HG03135 (cell line): ENCODE measurements at regions not wholly inside any gene's neighbourhood (a gene's known extent, or its start where the extent isn't known, plus 50 kb on each side); places are given as distances from the start of the nearest gene placed in this dataset.

ENCODE experiments used
- ATAC-seq: cut with Tn5 transposase; IDR thresholded peaks from one replicate; pipeline ENCODE4 v1.9.1; 2021; ENCODE audit warnings: mild to moderate bottlenecking, moderate library complexity; ENCODE audit not compliant: unreplicated experiment

DNA sequence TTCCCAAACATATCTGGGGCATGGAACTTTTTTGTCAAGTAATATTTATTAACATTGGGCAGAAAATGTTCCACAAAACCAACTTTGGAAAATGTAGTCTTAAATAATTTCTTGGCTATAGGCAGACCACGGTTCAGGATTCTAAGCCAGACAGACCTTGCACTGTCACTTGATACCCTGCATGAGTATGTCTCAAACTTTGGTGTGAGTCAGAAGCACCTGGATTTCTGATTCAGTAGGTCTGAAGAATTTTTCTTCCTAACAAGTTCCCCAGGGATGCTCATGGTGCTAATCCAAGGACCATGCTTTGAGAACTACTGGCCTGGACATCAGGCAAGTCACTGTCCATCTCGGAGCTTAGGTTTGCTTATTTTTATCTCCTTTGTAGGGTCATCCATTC, 562.0 kb downstream of the PLPP3 start:
- ATAC-seq = no peak

DNA sequence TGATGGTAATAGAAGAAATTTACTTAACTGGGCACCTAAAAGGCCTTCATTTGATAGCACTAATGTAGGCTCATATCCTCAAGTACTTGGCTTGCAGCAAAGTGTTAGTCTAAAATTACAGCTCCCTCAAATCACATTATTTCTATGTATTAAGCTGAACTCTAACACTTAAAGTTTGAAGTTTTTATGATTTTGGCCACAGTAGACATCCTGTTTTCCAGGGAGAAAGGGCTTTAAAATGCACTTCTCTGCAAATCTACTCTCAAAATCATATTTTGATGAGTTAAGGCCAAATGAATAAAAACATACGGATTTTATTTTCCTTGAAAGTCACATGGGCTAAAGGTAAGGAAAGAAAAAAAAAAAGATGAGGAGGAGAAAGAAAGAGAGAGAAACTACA, 575.5 kb downstream of the PLPP3 start:
- ATAC-seq = no peak

DNA sequence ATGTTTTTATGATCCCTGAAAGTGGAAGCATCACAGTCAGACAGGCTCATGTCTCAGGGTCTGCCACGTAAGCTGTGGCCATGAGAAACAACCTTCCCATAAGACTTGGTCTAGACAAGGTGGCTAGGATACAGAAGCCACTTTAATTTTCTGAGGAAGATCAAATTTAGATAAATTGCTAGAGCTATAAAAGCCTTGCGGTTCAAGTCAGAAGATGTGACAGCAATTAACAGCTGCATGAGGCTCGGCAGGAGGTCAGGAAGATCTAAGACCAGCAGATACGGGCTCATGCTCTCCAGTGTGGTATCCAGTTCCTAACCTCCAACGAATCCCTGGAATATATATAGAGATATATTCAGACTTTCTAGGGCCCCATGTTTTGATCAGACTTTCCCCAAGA, 577.1 kb downstream of the PLPP3 start:
- ATAC-seq = no peak

DNA sequence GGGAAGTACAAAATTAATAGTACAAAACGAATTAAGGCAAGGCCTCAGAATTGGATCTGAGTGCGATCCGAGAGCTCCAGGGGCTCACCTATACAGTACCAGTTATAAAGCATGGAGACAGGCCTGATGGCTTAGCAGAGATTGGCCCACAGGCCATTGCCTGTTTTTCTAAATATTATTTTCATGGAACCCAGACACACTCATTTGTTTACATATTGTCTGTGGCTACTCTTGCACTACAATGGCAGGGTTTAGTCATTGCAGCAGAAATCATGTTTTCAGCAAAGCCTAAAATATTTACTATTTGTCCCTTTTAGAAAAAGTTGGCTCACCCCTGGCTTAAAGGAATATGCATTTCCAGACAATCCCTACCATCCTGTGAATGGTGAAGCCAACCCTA, 578.9 kb downstream of the PLPP3 start:
- ATAC-seq = no peak

DNA sequence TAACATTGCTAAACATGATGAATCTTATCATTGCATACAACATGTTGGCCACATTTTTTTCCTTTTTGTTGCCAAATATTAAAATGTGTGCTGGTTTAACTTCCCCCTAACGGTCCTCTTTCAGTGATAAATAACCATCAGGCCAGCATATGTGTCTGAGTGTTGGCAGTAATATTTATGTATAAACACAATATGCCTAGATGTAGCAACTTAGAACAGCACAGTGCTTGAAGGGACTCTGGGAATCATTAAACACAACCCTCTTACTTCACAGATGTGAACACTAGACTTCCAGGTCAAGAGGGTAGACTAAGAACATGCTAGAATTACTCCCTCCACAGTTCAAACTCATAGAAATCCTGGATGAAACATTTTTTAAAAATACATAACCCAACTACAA, 581.8 kb downstream of the PLPP3 start:
- no peak for ATAC-seq

DNA sequence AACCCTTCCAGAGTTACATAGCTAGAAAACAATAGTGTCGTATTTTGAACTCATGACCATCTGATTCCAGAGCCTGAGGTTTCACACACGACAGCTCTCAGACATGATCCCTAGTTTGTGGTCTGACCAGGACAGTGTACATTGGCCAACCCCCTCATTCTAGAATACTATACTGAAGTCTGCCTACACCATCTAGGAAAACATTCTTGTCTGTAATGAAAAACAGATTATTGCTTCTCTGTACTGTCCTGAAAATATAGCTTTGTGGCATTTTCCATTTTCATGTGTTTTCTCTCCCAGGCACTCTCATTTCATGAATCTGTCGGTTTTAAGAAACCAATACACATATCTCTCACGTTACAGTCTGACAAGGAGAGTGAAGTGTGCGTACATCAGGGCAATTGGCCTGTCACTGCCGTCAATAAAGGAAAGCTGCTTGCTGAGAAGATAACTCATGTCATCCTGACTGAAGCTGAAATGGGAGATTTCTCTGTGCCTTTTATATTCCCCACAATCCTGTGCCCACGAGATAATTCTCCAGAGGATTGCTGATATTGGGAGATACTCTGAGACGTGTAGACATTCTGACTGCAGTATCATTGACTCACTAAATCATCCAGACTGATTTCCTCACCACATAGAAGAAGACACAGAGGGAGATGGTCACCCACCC, 585.6 kb downstream of the PLPP3 start:
- ATAC-seq = no peak

DNA sequence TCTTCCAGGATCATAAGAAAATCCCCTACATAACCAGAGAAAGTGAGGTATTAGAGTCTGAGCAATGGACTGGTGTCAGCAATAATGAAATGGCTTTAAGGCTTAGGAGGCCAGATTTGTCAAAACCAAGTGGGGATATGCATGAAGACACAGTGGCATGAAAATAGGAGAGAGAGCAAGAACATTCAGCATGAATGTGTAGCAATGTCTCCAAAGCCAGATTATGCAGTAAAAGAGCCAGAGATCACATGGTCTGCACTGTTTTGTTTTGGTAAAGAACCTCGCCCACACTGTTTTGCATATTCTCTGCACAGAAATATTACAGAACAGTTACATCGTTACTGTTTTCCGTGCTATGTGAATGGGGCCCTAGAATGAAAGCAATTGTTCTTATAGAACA, 589.4 kb downstream of the PLPP3 start:
- no peak for ATAC-seq

DNA sequence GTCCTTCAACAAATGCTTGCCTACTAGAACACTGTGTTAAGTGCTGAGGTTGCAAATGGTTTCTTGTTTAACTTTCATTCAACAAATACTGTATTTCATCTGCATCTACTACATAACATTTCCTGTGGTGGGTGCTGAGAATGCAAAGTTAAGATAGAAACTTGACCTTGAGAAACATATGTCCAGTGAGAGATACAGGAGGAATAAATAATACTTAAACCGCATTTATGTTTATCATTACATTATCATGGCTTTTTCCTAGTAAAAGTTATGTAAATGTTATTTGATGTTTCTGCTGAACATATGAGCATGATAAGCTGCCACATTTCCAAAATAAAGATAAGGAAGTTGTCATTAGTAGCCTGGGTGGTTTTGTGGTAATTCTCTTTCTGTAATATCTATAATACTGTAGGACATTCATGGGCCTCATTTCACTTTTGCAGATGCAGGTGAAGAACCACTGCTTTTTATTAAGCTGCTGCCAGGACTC, 590.4 kb downstream of the PLPP3 start:
- no peak for ATAC-seq

DNA sequence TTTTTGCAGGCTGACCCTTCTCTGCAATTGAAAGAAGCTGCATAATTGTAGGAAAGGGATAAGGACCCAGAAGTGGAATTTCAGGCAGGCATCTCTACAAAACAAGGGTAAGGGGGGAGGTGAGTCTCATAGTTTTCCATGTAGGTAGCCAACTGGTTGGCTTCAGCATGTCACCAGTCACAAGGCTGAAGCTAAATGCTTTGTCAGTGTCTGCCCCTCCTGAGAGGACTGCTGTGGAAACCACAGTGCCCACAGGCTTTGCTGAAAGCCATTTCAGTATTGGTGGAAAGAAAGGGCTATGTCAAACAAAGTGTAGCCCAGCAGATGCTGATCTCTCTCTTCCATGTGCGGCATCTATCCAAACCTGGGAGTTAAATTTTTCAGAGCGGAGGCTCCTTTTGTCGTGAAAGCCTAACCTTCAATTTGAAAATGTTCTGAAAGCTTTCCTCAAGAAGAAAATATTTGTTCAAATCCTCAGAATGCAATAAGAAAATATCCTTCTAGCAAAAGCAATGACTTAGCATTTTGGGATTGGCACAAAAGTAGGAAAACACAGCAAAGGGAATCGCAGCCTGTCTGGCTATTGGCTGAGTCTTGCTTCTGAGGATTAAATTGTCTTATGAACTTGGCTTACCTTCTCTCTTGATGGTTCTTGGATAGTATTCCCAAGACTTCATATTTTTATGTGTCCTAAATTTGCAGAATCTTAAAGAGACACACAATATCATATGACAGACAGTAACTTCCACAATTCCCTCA, 591.7 kb downstream of the PLPP3 start:
- no peak for ATAC-seq

DNA sequence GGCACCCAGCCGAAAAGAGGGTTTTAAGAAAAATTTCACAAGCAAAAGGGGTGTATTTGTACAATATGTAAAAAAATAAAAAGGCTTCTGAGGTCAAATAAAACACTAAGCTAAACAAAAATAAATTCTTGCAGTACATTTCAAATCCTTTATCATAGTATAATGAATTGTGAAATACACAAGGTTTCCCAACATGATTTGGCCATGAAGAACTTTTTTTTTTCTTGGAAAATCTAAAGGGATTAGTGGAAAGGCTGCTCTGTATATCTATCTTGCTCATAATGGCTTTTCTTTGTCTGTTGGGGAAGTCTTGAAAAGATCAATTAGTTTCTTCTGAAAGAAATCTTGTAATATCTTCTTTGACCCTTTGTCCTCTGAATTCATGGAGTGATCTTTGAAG, 593.4 kb downstream of the PLPP3 start:
- no peak for ATAC-seq

DNA sequence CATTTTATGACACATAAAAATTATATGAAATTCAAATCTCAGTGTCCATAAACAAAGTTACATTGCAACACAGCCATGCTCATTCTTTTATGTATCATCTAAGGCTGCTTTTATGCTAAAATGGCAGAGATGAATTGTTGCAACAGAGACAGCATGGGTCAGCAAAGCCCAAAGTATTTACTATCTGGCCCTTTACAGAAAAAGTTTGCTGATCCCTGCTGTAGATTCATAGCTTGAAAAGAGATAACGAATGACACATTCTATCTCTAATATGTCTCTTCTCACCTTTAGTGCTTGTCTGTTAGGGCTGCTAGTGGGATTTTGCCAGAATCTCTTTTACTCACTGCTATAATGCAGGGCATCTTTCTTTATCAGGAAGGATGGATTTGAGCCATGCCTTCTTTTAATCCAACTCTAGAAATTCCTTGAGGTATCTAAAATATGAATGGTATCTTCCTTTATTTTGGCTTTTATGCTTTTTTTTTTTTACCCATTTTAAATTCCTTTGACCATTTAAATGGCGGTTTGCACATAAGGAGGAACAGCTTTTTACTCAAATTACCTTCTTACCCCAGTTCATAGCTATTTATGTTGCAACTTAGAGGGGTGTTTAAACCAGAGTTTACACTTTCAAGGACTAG, 598.2 kb downstream of the PLPP3 start:
- no peak for ATAC-seq

DNA sequence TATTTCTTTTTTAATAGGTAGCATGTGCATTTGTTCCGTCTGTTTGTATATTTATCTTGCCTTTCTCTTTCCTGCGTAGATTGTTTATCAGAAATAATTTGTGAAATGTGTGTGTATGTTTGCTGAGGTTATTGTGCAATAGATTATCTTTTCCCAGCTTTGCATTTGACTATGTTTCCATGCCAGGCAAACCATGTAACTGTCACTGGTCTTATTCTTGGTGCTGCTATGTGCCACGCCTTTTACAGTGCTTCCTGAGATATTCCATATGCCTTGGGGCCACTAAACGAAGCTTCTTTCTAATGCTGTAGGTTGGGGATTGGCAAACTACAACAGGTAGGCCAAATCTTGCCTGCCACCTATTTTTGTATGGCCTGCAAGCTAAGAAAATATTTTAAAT, 598.8 kb downstream of the PLPP3 start:
- no peak for ATAC-seq

DNA sequence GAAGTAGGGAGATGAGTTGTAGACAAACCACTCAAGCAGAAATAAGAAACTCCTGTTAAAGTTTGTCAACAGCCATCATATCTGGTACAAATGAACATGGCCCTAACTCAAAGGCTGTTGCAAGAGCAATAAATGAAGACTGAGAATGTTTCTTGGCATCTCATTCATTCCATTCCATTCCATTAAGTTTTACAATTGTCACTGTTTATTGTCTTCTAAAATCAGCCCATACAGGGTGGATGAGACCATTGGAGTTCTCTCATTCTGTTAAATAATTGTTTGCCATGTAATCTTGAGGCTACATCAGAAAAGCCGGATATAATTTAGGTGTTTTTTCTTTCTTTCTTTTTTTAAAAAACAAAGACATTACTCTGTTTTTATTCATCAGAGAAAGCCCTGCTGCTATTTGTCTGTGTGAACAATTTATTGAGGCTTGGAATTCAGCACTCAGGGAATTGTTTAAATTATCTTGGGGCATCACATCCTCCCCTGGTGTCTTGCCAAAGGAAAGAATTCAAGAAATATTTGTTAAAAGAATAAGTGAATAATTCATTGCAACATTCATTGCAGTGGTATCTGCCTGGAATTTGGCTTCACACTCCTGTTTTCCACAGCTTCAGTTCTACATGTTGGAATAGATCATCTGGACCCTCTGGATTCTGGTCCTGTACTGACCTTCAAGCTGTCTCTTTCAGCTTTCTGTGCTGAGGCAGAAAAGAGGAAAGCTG, 604.5 kb downstream of the PLPP3 start:
- ATAC-seq = no peak

DNA sequence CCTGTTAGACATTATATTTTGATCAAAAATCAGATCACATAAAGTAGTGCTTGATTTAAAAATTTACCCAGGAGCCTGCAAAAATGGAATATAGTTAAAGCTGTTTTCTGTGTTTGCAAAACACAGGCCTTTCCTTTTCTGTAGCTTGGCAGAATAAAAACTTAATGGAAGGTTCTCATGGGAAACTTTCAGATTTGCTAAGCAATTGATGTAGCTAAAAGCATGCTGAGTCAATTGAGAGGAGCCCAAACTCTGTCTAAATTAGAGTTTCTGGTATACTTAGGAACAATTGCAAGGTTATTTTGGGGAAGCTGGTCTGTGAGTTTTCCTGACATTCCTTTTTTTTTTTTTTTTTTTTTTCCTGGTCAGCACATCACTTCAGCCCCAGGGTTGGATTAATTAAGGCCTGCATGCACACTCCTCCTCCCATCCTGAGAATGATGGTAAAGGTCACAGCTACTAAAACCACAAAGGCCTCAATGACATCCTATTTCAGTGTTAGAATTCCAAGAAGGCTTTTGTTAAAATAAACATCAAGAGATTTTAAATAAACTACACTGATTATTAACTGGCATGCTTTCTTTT, 608.7 kb downstream of the PLPP3 start:
- ATAC-seq = no peak

DNA sequence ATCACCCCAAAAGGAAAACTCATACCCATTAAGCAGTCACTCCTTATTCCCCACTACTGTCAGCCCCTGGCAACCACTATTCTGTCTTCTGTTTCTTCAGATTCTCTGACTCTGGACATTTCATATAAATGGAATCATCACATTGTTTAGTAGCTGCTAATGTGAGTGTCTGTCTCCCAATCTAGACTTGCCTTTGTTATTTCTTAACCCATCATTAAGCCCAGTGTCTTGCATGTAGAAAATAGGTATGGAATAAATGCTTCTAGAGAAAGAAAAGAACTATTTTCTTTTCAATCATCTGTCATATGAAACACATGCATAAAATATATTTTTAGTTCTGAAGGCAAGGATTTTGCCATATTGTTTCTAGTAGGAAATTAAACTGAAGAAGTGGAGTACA, 610.0 kb downstream of the PLPP3 start:
- ATAC-seq = no peak

DNA sequence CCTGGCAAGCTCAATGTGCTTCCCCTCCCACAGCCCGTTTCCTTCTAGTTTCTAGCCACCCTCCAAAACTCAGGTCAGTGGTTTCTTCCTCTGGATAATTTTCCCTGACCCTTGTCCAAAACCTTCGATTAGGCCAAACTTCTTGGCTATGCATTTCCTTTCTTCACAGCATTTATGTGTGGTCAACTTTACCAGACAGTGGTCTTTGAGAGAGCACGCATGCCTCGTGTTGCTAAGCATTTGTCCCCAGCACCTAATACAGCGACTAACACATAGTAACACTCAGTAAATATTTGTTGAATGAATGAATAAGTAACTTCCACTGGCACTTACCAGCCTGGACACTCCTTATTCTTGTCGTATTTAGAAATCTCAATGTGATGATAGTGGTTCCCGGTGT, 610.7 kb downstream of the PLPP3 start:
- ATAC-seq = no peak

DNA sequence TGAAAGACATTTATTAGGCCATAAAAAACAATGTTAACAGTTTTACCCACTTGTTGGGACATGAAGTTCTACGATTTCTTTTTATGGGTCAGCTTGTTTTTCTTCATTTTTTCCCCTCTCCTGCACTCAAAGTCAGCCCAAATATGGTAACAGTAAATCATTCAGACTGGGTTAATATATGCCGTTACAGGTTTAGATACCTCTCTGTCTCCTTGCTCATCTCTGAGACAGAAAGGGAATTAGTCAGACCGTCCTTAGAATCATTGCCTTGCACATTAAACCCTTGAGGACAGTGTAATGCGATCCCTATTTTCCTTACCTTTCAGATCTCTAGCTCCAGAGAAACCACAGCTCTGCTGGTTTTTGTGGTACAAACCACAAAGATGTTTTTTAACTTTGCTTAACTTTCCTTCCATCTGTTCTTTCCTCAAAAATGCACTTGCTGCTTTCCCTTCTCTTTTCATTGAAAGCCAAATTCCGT, 613.3 kb downstream of the PLPP3 start:
- no peak for ATAC-seq

DNA sequence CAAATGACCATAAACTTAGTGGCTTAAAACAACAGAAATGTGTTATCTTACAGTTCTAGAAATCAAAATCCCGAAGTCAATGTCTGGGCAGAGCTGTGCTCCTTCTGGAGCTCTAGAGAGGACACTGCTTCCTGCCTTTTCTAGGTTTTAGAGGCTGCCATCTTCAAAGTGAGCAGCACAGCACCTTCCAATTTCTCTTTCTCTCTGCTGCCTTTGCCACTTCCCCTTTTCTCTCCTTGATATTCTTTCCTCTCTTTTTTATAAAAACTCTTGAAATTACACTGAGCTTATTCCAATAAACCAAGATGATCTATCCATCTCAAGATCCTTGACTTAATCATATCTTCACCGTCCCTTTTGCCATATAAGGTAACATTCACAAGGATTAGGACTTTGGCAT, 616.9 kb downstream of the PLPP3 start:
- no peak for ATAC-seq

DNA sequence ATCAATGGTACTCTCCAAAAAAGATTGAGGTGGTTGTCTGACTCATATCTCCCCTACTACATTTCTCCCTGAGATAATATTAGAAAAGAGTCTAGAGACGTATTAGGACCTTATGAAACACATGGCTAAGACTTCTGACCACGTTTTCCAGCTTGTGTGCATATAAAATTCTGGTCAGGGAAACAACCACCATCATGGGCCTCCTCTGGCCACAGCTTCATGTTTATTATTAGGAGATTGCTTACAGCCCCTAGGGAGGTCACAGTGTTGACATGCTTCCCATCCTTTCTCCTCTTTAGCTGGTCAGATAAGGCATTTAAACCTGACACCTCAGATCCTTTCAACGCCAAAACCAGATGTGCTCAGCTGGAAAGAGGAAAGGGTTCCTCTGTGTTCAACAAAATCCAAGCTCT, 620.2 kb downstream of the PLPP3 start:
- no peak for ATAC-seq

DNA sequence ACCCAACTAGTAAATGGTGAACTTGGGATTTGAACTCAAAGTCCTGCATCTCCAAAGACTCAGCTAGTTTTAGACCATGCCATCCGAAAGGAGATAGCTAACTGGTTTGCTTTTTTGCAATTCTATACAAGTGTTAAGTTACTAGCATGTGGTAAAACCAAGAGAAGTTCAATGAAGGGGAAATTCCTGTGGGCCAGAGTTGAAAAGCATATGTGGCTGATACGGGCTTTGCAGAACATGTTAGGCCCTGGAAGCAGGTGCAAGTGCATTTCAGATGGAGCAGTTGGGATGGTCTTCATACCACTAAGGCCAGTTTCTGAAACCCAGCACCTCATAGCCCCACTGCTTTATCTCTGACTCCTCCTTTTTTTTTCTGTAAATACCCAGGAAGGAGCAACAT, 620.9 kb downstream of the PLPP3 start:
- ATAC-seq = no peak

DNA sequence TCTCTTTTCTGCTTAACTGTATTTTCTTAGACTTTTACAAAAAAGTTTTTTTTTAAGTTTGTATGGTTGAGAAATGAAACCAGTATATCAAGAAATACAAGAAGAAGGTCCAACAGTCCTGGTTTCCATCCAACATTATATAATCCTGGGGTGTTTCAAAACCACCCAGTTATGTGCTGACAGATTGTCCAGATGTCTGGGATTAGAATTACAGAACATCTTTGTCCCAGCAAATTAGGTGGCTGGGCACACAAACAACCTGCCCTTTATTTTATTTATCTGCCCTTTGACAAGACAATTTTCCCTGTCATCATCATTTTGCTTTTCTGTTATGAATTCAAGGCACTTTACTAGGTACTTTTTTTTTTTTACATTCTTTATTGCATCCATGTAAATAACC, 622.1 kb downstream of the PLPP3 start:
- no peak for ATAC-seq
